H1 (cell line): ENCODE measurements at regions not wholly inside any gene's neighbourhood (a gene's known extent, or its start where the extent isn't known, plus 50 kb on each side); places are given as distances from the start of the nearest gene placed in this dataset.

Source experiments
- CBX5 ChIP-seq: fragments of 300-800, 300-1000 bp; sonication (generic); IDR thresholded peaks from 2 replicates; pipeline ENCODE4 v1.7.1; 2016; ENCODE audit warnings: antibody characterized with exemption, low read length, low read depth
- CBX8 ChIP-seq: fragments of 300-800, 300-1000 bp; sonication (generic); IDR thresholded peaks from 2 replicates; pipeline ENCODE4 v1.7.1; 2016; ENCODE audit warnings: low read depth, low read length, borderline replicate concordance
- CEBPB ChIP-seq: IDR thresholded peaks from 2 replicates; pipeline ENCODE4 v1.6.1; 2012; ENCODE audit warnings: low read depth, low read length
- KDM4A ChIP-seq: IDR thresholded peaks from one replicate; pipeline ENCODE4 v1.7.1; 2012; ENCODE audit warnings: low read depth, mild to moderate bottlenecking, moderate library complexity, low read length, inconsistent platforms; ENCODE audit not compliant: severe bottlenecking
- RAD21 ChIP-seq, 2 experiments: IDR thresholded peaks in 1 of 2; conservative IDR thresholded peaks in 1 of 2; 2 replicates each; pipeline ENCODE4 v1.6.1; 2011; ENCODE audit warnings: low read depth in 2 of 2, low read length in 2 of 2, improper control_type of control experiment in 1 of 2, inconsistent platforms in 1 of 2, mild to moderate bottlenecking in 1 of 2, moderate library complexity in 1 of 2
- RBBP5 ChIP-seq: IDR thresholded peaks from 2 replicates; pipeline ENCODE4 v1.7.1; 2012; ENCODE audit warnings: low read depth, mild to moderate bottlenecking, inconsistent platforms, low read length, moderate library complexity, borderline replicate concordance
- SRF ChIP-seq: IDR thresholded peaks from 2 replicates; pipeline ENCODE4 v1.6.1; 2011; ENCODE audit warnings: mild to moderate bottlenecking, low read depth, low read length, moderate library complexity
- TF ChIP-seq, protein P1 (sequence below): fragments of 300-600 bp; sonication (generic); IDR thresholded peaks from 2 replicates; pipeline ENCODE4 v1.7.1; 2012; ENCODE audit warnings: low read length, moderate library complexity, mild to moderate bottlenecking, inconsistent platforms; ENCODE audit not compliant: insufficient replicate concordance
- TF ChIP-seq, protein P2 (sequence below): IDR thresholded peaks from 2 replicates; pipeline ENCODE4 v1.6.1; 2012; ENCODE audit warnings: inconsistent platforms
- TF ChIP-seq, protein P3 (sequence below): IDR thresholded peaks from 2 replicates; pipeline ENCODE4 v1.6.1; 2011; ENCODE audit warnings: low read depth, mild to moderate bottlenecking, low read length; ENCODE audit not compliant: insufficient read depth

DNA sequence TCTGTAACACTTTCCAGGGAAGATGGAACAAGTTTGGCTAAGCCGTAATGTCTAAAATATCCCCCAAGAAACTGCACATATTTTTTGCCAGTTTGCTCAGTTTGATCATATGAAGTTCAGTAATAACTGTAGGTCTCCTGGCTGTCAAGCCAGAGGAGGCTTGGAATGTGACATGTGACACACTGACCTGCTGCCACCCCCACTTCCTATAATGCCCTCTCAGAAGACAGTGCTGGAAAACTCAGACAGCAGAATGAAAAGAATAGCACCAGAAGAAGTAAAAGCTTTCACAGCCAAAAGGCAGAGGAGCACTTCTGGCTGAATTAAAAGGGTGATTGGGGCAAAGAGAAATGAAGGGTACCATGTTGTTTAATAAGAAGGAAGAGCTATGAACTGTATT lies 67.4 kb upstream of the UBAC2 start (continued):
- TF ChIP-seq, protein P1, sequence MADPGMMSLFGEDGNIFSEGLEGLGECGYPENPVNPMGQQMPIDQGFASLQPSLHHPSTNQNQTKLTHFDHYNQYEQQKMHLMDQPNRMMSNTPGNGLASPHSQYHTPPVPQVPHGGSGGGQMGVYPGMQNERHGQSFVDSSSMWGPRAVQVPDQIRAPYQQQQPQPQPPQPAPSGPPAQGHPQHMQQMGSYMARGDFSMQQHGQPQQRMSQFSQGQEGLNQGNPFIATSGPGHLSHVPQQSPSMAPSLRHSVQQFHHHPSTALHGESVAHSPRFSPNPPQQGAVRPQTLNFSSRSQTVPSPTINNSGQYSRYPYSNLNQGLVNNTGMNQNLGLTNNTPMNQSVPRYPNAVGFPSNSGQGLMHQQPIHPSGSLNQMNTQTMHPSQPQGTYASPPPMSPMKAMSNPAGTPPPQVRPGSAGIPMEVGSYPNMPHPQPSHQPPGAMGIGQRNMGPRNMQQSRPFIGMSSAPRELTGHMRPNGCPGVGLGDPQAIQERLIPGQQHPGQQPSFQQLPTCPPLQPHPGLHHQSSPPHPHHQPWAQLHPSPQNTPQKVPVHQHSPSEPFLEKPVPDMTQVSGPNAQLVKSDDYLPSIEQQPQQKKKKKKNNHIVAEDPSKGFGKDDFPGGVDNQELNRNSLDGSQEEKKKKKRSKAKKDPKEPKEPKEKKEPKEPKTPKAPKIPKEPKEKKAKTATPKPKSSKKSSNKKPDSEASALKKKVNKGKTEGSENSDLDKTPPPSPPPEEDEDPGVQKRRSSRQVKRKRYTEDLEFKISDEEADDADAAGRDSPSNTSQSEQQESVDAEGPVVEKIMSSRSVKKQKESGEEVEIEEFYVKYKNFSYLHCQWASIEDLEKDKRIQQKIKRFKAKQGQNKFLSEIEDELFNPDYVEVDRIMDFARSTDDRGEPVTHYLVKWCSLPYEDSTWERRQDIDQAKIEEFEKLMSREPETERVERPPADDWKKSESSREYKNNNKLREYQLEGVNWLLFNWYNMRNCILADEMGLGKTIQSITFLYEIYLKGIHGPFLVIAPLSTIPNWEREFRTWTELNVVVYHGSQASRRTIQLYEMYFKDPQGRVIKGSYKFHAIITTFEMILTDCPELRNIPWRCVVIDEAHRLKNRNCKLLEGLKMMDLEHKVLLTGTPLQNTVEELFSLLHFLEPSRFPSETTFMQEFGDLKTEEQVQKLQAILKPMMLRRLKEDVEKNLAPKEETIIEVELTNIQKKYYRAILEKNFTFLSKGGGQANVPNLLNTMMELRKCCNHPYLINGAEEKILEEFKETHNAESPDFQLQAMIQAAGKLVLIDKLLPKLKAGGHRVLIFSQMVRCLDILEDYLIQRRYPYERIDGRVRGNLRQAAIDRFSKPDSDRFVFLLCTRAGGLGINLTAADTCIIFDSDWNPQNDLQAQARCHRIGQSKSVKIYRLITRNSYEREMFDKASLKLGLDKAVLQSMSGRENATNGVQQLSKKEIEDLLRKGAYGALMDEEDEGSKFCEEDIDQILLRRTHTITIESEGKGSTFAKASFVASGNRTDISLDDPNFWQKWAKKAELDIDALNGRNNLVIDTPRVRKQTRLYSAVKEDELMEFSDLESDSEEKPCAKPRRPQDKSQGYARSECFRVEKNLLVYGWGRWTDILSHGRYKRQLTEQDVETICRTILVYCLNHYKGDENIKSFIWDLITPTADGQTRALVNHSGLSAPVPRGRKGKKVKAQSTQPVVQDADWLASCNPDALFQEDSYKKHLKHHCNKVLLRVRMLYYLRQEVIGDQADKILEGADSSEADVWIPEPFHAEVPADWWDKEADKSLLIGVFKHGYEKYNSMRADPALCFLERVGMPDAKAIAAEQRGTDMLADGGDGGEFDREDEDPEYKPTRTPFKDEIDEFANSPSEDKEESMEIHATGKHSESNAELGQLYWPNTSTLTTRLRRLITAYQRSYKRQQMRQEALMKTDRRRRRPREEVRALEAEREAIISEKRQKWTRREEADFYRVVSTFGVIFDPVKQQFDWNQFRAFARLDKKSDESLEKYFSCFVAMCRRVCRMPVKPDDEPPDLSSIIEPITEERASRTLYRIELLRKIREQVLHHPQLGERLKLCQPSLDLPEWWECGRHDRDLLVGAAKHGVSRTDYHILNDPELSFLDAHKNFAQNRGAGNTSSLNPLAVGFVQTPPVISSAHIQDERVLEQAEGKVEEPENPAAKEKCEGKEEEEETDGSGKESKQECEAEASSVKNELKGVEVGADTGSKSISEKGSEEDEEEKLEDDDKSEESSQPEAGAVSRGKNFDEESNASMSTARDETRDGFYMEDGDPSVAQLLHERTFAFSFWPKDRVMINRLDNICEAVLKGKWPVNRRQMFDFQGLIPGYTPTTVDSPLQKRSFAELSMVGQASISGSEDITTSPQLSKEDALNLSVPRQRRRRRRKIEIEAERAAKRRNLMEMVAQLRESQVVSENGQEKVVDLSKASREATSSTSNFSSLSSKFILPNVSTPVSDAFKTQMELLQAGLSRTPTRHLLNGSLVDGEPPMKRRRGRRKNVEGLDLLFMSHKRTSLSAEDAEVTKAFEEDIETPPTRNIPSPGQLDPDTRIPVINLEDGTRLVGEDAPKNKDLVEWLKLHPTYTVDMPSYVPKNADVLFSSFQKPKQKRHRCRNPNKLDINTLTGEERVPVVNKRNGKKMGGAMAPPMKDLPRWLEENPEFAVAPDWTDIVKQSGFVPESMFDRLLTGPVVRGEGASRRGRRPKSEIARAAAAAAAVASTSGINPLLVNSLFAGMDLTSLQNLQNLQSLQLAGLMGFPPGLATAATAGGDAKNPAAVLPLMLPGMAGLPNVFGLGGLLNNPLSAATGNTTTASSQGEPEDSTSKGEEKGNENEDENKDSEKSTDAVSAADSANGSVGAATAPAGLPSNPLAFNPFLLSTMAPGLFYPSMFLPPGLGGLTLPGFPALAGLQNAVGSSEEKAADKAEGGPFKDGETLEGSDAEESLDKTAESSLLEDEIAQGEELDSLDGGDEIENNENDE: no peak
- TF ChIP-seq CBX5 (no peak), RBBP5 (no peak), CEBPB (no peak), KDM4A (no peak), CBX8 (no peak), RAD21 (IDR thresholded peaks at IDR 0.05 in 1 of 2, conservative IDR thresholded peaks at IDR 0.05 in 1 of 2; ENCODE audit: low read depth in 2 of 2, low read length in 2 of 2) (no peak), SRF (no peak)
- TF ChIP-seq, protein P2, sequence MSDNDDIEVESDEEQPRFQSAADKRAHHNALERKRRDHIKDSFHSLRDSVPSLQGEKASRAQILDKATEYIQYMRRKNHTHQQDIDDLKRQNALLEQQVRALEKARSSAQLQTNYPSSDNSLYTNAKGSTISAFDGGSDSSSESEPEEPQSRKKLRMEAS: no peak
- TF ChIP-seq, protein P3, sequence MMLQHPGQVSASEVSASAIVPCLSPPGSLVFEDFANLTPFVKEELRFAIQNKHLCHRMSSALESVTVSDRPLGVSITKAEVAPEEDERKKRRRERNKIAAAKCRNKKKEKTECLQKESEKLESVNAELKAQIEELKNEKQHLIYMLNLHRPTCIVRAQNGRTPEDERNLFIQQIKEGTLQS: no peak
- TF ChIP-seq, all 59 proteins: peak for 0
